ENCODE measurements at regions not wholly inside any gene's neighbourhood (a gene's known extent, or its start where the extent isn't known, plus 50 kb on each side); places are given as distances from the start of the nearest gene placed in this dataset.
"Not testable (repeated sequence)": the region's sequence is repeated elsewhere in the genome, so short reads cannot be mapped to it uniquely, and the experiment has no call there.

GRCh38 chr1:209150114-209150513, 433.4 kb upstream of the CAMK1G start:
- no peak overlapping the region for H3K4me3 ChIP-seq (ENCODE audit: low read length)
- TF ChIP-seq ZNF274 (IDR thresholded peaks at IDR 0.05; ENCODE audit: low read depth, low read length): no peak

- H3K4me3 ChIP-seq (ENCODE audit: low read length): no peak overlapping the region
Measured at GRCh38 chr1:209153411-209153810, 430.1 kb upstream of the CAMK1G start.

GRCh38 chr1:209154912-209155311, 428.6 kb upstream of the CAMK1G start:
- no peak for TF ChIP-seq ZNF274 (IDR thresholded peaks at IDR 0.05; ENCODE audit: low read depth, low read length)
- H3K4me3 ChIP-seq (ENCODE audit: low read length): no peak overlapping the region

More at GRCh38 chr1:209153411-209153810, 430.1 kb upstream of the CAMK1G start:
- TF ChIP-seq ZNF274 (IDR thresholded peaks at IDR 0.05; ENCODE audit: low read depth, low read length): no peak

- no peak overlapping the region for H3K4me3 ChIP-seq (ENCODE audit: low read length)
Measured at GRCh38 chr1:209155546-209155945, 428.0 kb upstream of the CAMK1G start.

GRCh38 chr1:209156991-209157390, 426.5 kb upstream of the CAMK1G start:
- TF ChIP-seq ZNF274 (IDR thresholded peaks at IDR 0.05; ENCODE audit: low read depth, low read length): no peak
- H3K4me3 ChIP-seq (ENCODE audit: low read length): no peak overlapping the region

More at GRCh38 chr1:209155546-209155945, 428.0 kb upstream of the CAMK1G start:
- TF ChIP-seq ZNF274 (IDR thresholded peaks at IDR 0.05; ENCODE audit: low read depth, low read length): no peak

- H3K4me3 ChIP-seq (ENCODE audit: low read length): no peak overlapping the region
- no peak for TF ChIP-seq ZNF274 (IDR thresholded peaks at IDR 0.05; ENCODE audit: low read depth, low read length)
Measured at GRCh38 chr1:209157546-209158249, 425.8 kb upstream of the CAMK1G start.

- no peak for TF ChIP-seq ZNF274 (IDR thresholded peaks at IDR 0.05; ENCODE audit: low read depth, low read length)
- H3K4me3 ChIP-seq (ENCODE audit: low read length): no peak overlapping the region
Measured at GRCh38 chr1:209158851-209159250, 424.7 kb upstream of the CAMK1G start.

- H3K4me3 ChIP-seq (ENCODE audit: low read length): no peak overlapping the region
- TF ChIP-seq ZNF274 (IDR thresholded peaks at IDR 0.05; ENCODE audit: low read depth, low read length): no peak
Measured at GRCh38 chr1:209160230-209160629, 423.3 kb upstream of the CAMK1G start.

GRCh38 chr1:209162651-209163050, 420.9 kb upstream of the CAMK1G start:
- no peak overlapping the region for H3K4me3 ChIP-seq (ENCODE audit: low read length)
- TF ChIP-seq ZNF274 (IDR thresholded peaks at IDR 0.05; ENCODE audit: low read depth, low read length): no peak

GRCh38 chr1:209168204-209168603, 415.3 kb upstream of the CAMK1G start:
- H3K4me3 ChIP-seq (ENCODE audit: low read length): no peak overlapping the region

GRCh38 chr1:209171151-209171550, 412.4 kb upstream of the CAMK1G start:
- H3K4me3 ChIP-seq (ENCODE audit: low read length): no peak overlapping the region
- no peak for TF ChIP-seq ZNF274 (IDR thresholded peaks at IDR 0.05; ENCODE audit: low read depth, low read length)

More at GRCh38 chr1:209168204-209168603, 415.3 kb upstream of the CAMK1G start:
- no peak for TF ChIP-seq ZNF274 (IDR thresholded peaks at IDR 0.05; ENCODE audit: low read depth, low read length)

- no peak overlapping the region for H3K4me3 ChIP-seq (ENCODE audit: low read length)
- TF ChIP-seq ZNF274 (IDR thresholded peaks at IDR 0.05; ENCODE audit: low read depth, low read length): no peak
Measured at GRCh38 chr1:209172286-209172685, 411.2 kb upstream of the CAMK1G start.

GRCh38 chr1:209172792-209173542, 410.5 kb upstream of the CAMK1G start:
- not testable (repeated sequence) for H3K4me3 ChIP-seq (ENCODE audit: low read length)

- H3K4me3 ChIP-seq (ENCODE audit: low read length): not testable (repeated sequence)
Measured at GRCh38 chr1:209173796-209174195, 409.7 kb upstream of the CAMK1G start.

GRCh38 chr1:209176866-209177430, 406.6 kb upstream of the CAMK1G start:
- no peak for TF ChIP-seq ZNF274 (IDR thresholded peaks at IDR 0.05; ENCODE audit: low read depth, low read length)
- H3K4me3 ChIP-seq (ENCODE audit: low read length): no peak overlapping the region
